Ovary (tissue), 7 donors: ENCODE measurements at regions not wholly inside any gene's neighbourhood (a gene's known extent, or its start where the extent isn't known, plus 50 kb on each side); places are given as distances from the start of the nearest gene placed in this dataset.

ENCODE experiments used
- DNase-seq, 5 donors: peaks; one replicate each; pipeline ENCODE4 v3.0.0-alpha.2; 2019 to 2020
- H3K27ac ChIP-seq, 2 donors: fragments of 200-600 bp; one replicate each; pipeline versions ENCODE4 v1.5.1 to v1.8.0; 2019 to 2022
- H3K27me3 ChIP-seq: fragments of 200-600 bp; one replicate; pipeline ENCODE4 v1.8.0; 2022
- H3K36me3 ChIP-seq: fragments of 200-600 bp; sonication (generic); one replicate; pipeline ENCODE4 v1.5.1; 2019
- H3K4me1 ChIP-seq: one replicate; pipeline ENCODE4 v1.8.1; 2013; ENCODE audit warnings: mild to moderate bottlenecking, moderate library complexity; ENCODE audit not compliant: insufficient read depth
- H3K4me3 ChIP-seq: fragments of 200-600 bp; sonication (generic); one replicate; pipeline ENCODE4 v1.5.1; 2017
- H3K9me3 ChIP-seq, 2 donors: fragments of 200-600 bp in 1 of 2; sonication (generic) in 1 of 2; one replicate each; pipeline versions ENCODE4 v1.5.1 to v1.8.1; 2013 to 2019; ENCODE audit warnings: mild to moderate bottlenecking in 1 of 2, moderate library complexity in 1 of 2
- EP300 ChIP-seq: sonication (generic); formaldehyde crosslinking; IDR thresholded peaks from one replicate; pipeline ENCODE4 v1.6.1; 2017; ENCODE audit warnings: antibody characterized with exemption
- POLR2A ChIP-seq: fragments of 450-650 bp; IDR thresholded peaks from one replicate; pipeline ENCODE4 v1.6.1; 2017; ENCODE audit warnings: antibody characterized with exemption, mild to moderate bottlenecking, moderate library complexity
- WGBS, 3 donors: extraction: QIAGEN DNeasy Blood & Tissue Kit in 1 of 3; methylation state at CpG; one replicate each; pipeline versions ENCODE4 v1.1.5 to v1.1.7; 2013 to 2017; 5-methylcytosine and 5-hydroxymethylcytosine counted together
- intact Hi-C, 4 donors: fragments of 100-400 bp; cut with DNase I; formaldehyde crosslinking; loops; one replicate each; pipeline versions ENCODE4 v1.11.0 to v1.15.1; 2022 to 2023
- TF ChIP-seq, protein P1 (sequence below), 3 donors: fragments of 450-650 bp in 2 of 3; fragments of 200-600 bp in 1 of 3; IDR thresholded peaks; one replicate each; pipeline versions ENCODE4 v1.5.1 to v1.8.0; 2016 to 2022; ENCODE audit warnings: antibody characterized with exemption in 3 of 3, mild to moderate bottlenecking in 1 of 3
- donor health status: DM: no; HTN: no; CAD: no; lungs with moderate emphysema.
- donor health status: DM: no; HTN: no; CAD: no.
- donor health status: Bipolar disorder and iron deficiency.
- donor health status: DM: no; HTN: no; CAD: no.
- donor health status: DM: yes; HTN: yes; CAD: no.

GRCh38 chr11:33520112-33520511 is 180.5 kb downstream of the C11orf91 start:
- H3K4me3 ChIP-seq, result no peak overlapping the region
- no peak overlapping the region for H3K27ac ChIP-seq
- no peaks in the 10 kb centered on the region for H3K4me1 ChIP-seq
- H3K36me3 ChIP-seq, result no peaks in the 10 kb centered on the region
- WGBS, 3 donors, result 0 to 98% (median 30%) methylated on average over 1 of the region's 1 CpG
- intact Hi-C loops, result no loop called here
- H3K9me3 ChIP-seq, result no peaks in the 10 kb centered on the region
- TF ChIP-seq POLR2A (no peak), EP300 (no peak)
- TF ChIP-seq, protein P1, sequence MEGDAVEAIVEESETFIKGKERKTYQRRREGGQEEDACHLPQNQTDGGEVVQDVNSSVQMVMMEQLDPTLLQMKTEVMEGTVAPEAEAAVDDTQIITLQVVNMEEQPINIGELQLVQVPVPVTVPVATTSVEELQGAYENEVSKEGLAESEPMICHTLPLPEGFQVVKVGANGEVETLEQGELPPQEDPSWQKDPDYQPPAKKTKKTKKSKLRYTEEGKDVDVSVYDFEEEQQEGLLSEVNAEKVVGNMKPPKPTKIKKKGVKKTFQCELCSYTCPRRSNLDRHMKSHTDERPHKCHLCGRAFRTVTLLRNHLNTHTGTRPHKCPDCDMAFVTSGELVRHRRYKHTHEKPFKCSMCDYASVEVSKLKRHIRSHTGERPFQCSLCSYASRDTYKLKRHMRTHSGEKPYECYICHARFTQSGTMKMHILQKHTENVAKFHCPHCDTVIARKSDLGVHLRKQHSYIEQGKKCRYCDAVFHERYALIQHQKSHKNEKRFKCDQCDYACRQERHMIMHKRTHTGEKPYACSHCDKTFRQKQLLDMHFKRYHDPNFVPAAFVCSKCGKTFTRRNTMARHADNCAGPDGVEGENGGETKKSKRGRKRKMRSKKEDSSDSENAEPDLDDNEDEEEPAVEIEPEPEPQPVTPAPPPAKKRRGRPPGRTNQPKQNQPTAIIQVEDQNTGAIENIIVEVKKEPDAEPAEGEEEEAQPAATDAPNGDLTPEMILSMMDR (IDR thresholded peaks at IDR 0.05), result no peak
- DNase-seq, result no peak
- H3K27me3 ChIP-seq, result no peaks in the 10 kb centered on the region

DNA sequence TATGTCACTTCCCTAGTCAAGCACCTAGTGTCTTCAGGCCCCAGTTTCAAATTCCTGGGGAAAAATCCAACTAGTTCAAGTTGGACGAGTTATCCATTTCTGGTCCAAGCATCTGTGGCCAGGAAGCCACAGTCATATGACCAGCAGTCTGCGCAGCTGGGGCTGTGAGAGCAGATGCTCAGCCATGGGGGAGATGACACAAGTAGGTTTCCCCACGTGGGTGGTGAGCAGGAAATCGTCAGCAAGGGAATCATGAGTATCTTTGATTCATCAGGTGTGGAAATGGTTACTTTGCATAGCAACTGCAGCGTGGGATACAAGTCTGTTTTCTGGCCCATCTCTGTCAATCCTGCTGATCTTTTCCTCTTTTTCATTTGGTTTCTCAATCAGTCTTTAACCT is 185.3 kb downstream of the C11orf91 start:
- Histone ChIP-seq H3K9me3 (no peaks in the 10 kb centered on the region), H3K4me3 (no peak overlapping the region), H3K27ac (no peak overlapping the region), H3K36me3 (no peaks in the 10 kb centered on the region), H3K4me1 (no peaks in the 10 kb centered on the region), H3K27me3 (no peaks in the 10 kb centered on the region)
- no peak for TF ChIP-seq EP300
- no peak for TF ChIP-seq POLR2A
- TF ChIP-seq, protein P1 (IDR thresholded peaks at IDR 0.05), result no peak
- intact Hi-C loops, result no loop called here
- no peak for DNase-seq
- WGBS, 3 donors, result 50 to 55% (median 53%) methylated on average over 5 of the region's 5 CpGs

- intact Hi-C loops, result no loop called here
- Histone ChIP-seq H3K36me3 (no peaks in the 10 kb centered on the region), H3K4me1 (no peaks in the 10 kb centered on the region), H3K27ac (no peak overlapping the region), H3K4me3 (no peak overlapping the region), H3K9me3 (no peaks in the 10 kb centered on the region), H3K27me3 (no peaks in the 10 kb centered on the region)
- WGBS, 3 donors, result 66 to 77% (median 68%) methylated on average over 6 of the region's 6 CpGs
- DNase-seq, result no peak
- no peak for TF ChIP-seq POLR2A
- no peak for TF ChIP-seq EP300
These were observed 186.3 kb downstream of the C11orf91 start for GRCh38 chr11:33514079-33514925.

- H3K36me3 ChIP-seq, result no peaks in the 10 kb centered on the region
- H3K27me3 ChIP-seq, result no peaks in the 10 kb centered on the region
- intact Hi-C loops, result no loop called here
- no peak overlapping the region for H3K4me3 ChIP-seq
- H3K27ac ChIP-seq, result no peak overlapping the region
- no peaks in the 10 kb centered on the region for H3K4me1 ChIP-seq
- no peak for DNase-seq
- WGBS, 3 donors, result 68 to 80% (median 73%) methylated on average over 3 of the region's 3 CpGs
- no peaks in the 10 kb centered on the region for H3K9me3 ChIP-seq
- TF ChIP-seq, protein P1 (IDR thresholded peaks at IDR 0.05), result no peak
- TF ChIP-seq POLR2A (no peak), EP300 (no peak)
These were observed 191.0 kb downstream of the C11orf91 start for GRCh38 chr11:33509632-33510031.

- Histone ChIP-seq H3K27me3 (no peaks in the 10 kb centered on the region), H3K27ac (no peak overlapping the region), H3K36me3 (no peaks in the 10 kb centered on the region), H3K9me3 (no peaks in the 10 kb centered on the region), H3K4me1 (no peaks in the 10 kb centered on the region), H3K4me3 (no peak overlapping the region)
- 53 to 62% (median 57%) methylated on average over 3 of the region's 3 CpGs for WGBS, 3 donors
- TF ChIP-seq, protein P1 (IDR thresholded peaks at IDR 0.05), result no peak
- no peak for TF ChIP-seq EP300
- no peak for TF ChIP-seq POLR2A
- intact Hi-C loops, result no loop called here
- no peak for DNase-seq
These were observed 192.7 kb downstream of the C11orf91 start for GRCh38 chr11:33507967-33508366.
